Stimulated activated CD8-positive, alpha-beta memory T cell treated with anti-CD3 and anti-CD28 coated beads, Interleukin-15, amount 100 ng/mL, for 1 hour (primary cell): ENCODE measurements at regions not wholly inside any gene's neighbourhood (a gene's known extent, or its start where the extent isn't known, plus 50 kb on each side); places are given as distances from the start of the nearest gene placed in this dataset.
"Not testable (repeated sequence)": the region's sequence is repeated elsewhere in the genome, so short reads cannot be mapped to it uniquely, and the experiment has no call there.

Experiments
- DNase-seq: peaks from one replicate; pipeline ENCODE4 v3.0.0-alpha.2; 2020; ENCODE audit warnings: low read depth

DNA sequence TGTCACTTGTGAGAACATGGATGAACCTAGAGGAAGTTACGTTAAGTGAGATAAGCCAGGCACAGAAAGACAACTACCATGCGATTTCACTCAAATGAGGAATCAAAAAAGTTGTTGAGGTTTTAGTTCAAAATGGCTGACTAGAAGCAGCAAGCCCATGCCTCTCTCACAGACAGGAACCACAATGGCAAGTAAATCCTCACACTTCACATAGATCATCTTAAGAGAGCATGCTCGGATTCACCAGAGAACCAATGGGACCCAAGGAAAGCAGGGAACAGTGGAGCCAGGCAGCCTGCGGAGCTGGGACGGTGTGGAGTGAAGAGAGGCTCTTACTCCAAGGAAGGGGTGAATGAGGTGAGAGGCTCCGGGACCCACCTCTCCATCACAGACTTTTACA, 581.0 kb downstream of the UQCRFS1 start:
- no peak for DNase-seq

DNA sequence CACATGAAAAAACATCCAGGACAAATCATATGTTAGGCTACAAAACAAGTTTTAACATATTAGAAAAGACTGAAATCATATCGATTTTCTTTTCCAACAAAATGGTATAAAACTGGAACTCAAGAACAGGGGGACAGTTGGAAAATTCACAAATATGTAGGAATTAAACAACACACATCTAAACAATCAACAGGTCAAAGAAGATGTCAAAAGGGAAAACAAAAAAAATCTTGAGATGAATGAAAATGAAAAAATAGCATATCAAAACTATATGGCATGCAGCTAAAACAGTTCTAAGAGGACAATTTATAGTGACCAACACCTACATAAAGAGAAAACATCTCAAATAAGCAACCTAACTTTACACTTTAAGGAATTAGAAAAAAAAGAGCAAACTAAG, 585.3 kb downstream of the UQCRFS1 start:
- no peak for DNase-seq

DNA sequence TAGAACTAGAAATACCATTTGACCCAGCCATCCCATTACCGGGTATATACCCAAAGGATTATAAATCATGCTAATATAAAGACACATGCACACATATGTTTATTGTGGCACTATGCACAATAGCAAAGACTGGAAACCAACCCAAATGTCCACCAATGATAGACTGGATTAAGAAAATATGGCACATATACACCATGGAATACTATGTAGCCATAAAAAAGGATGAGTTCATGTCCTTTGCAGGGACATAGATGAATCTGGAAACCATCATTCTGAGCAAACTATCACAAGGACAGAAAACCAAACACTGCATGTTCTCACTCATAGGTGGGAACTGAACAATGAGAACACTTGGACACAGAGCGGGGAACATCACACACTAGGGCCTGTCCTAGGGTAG, 586.5 kb downstream of the UQCRFS1 start:
- not testable (repeated sequence) for DNase-seq

- no peak for DNase-seq
These were observed 593.0 kb downstream of the UQCRFS1 start for GRCh38 chr19:28619816-28620429.

GRCh38 chr19:28618504-28618903, 594.4 kb downstream of the UQCRFS1 start:
- no peak for DNase-seq

GRCh38 chr19:28615966-28616365, 597.0 kb downstream of the UQCRFS1 start:
- DNase-seq = no peak

DNA sequence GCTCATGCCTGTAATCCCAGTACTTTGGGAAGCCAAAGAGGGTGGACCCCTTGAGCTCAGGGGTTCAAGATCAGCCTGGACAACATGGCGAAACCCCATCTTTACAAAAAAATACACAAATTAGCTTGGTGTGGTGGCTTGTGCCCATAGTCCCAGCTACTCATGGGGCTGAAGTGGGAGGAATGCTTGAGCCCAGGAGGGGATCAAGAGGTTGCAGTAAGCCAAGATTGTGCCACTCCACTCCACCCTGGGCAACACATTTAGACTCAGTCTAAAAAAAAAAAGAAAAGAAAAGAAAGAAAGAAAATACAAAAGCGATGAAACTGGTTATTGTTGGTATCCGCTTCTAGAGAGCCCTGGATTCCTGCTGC, 597.4 kb downstream of the UQCRFS1 start:
- DNase-seq = no peak

DNA sequence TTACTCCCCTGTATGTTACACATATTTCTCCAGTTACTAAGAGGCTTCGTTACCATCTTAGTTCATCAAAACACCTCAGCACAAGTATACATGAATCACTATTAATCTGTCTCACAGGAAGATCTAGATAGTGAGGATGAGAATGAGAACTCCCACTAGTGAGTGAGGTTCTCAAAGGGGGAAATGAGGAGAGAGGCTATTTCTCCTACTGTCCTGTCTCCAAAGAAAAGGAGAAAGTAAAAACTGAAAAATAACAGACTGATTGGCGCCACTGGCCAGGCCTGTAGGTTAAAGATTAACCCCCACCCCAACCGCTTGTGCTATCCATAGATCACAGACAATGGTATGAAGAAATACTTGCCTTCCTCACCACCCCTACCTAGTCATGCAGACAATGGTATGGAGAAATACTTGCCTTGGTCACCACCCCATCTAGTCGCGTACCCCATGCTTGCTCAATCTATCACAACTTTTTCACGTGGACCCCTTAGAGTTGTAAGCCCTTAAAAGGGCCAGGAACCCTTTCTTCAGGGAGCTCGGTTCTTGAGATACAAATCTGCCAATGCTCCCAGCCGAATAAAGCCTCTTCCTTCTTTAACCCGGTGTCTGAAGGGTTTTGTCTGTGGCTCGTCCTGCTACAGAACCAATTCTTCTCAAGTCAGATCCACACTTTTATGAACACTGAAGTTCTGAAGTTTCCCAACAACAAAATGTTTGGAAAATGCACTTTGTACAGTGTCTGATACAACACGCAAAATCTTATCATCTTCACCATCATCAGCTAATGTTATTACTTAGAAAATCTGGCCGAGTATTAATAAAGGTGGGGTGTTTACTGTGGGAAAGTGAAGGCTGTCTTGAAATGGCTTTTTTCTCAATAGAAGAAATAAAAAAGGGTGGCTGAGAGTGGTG, 598.1 kb downstream of the UQCRFS1 start:
- DNase-seq = no peak

DNA sequence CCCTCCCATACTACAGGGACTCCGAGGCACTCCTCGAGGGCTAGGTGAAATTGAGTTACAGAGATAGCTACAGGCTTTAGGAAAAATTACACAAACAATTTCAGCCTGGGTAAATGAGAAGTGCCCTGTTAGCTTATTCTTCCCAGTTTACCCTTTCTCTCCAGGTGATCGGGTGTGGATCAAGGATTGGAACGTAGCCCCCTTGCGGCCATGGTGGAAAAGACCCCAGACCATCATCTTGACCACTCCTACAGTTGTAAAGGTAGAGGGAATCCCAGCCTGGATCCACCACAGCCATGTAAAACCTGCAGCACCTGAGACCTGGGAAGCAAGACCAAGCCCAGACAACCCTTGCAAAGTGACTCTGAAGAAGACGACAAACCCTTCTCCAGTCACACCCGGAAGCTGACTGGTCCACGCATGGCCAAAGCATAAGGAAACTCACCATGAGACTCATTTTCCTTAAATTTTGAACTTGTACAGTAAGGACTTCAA, 600.6 kb downstream of the UQCRFS1 start:
- DNase-seq = no peak

GRCh38 chr19:28611227-28611914, 601.6 kb downstream of the UQCRFS1 start:
- DNase-seq = not testable (repeated sequence)

- no peak for DNase-seq
These were observed 602.2 kb downstream of the UQCRFS1 start for GRCh38 chr19:28610731-28611130.

DNA sequence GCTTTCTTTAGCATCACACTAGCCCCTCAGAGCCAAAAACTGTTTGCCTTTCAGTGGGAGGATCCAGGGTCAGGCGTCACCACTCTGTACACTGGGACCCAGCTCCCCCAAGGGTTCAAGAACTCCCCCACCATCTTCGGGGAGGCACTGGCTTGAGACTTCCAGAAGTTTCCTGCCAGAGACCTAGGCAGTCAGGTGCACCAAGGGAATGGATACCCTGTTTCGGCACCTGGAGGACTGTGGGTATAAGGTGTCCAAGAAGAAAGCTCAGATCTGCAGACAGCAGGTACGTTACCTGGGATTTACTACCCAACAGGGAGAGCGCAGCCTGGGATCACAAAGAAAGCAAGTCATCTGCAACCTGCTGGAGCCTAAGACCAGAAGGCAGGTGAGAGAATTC, 603.0 kb downstream of the UQCRFS1 start:
- DNase-seq = no peak

- DNase-seq = no peak
These were observed 603.7 kb downstream of the UQCRFS1 start for GRCh38 chr19:28609091-28609755.

- no peak for DNase-seq
These were observed 604.7 kb downstream of the UQCRFS1 start for GRCh38 chr19:28608292-28608691.

DNA sequence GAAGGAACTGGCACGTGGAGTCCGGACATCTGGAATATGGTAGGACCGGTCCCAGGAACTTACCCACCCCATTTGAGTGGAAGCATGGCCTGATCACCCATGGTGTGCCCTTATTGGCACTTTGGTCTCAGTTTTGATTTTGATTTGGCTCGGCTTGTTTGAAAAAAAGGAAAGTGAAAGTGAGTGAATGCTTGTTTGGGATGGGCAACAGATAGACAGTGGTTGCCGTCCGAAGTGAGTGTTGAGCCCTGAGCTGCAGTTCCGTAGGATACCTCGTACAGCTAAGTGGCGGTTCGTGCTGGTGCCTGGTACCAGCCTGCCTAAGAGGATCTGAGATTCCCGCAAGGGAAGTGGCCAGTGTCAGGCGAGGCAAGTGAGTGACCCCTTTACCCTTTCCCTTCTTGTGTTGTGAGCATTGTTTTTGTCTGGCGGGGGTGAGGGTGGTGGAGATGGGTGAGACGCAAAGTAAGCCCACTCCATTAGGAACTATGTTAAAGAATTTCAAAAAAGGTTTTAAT, 605.8 kb downstream of the UQCRFS1 start:
- DNase-seq = no peak

- no peak for DNase-seq
These were observed 606.5 kb downstream of the UQCRFS1 start for GRCh38 chr19:28606269-28607032.

DNA sequence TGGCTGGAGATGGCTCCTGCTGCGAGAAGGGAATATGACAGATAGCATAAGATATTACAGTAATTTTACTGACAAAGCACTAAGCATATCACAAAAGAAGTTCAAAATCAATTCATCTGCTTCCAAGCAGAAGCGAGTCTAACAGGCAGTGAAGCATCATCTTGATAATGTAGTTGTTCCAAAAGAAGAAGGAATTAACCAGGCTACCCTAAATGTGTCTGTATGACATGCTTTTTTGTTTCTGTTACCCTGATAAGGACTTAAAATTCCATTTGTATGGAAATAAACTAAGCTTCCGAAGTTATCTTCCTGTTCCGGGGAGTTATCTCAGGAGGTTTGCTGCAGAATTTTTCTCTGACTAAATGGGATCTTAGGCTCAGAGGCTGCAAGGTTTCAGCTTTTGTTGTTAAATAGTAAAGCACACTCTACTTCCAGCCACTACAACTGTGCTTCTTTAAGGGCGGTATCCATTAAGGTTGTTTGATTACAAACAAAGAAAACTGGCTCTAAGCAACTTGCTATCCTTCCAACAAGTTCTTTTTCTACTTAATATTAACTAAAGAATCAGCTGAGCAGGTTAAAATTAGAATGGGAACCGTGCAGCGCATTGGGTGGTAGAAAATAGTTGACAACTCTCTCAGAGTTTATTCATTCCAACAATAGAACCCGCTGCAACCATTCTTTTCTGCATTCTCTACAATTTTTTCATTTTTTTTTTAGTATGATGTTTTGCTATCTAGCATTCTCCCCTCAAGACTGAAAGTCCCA, 607.3 kb downstream of the UQCRFS1 start:
- DNase-seq = no peak

GRCh38 chr19:28603453-28603852, 609.5 kb downstream of the UQCRFS1 start:
- no peak for DNase-seq

- no peak for DNase-seq
These were observed 610.2 kb downstream of the UQCRFS1 start for GRCh38 chr19:28602675-28603298.
